Mesenchymal stem cell (in vitro differentiated cells and primary cell): ENCODE measurements at regions not wholly inside any gene's neighbourhood (a gene's known extent, or its start where the extent isn't known, plus 50 kb on each side); places are given as distances from the start of the nearest gene placed in this dataset.
A peak's percentile ranks its signal among the peaks of the same experiment; 100 is the strongest.

Experiments used
- DNase-seq: peaks from one replicate; pipeline ENCODE4 v3.0.0-alpha.2; 2013
- H2AFZ ChIP-seq: one replicate; pipeline ENCODE4 v1.6.1; 2013; ENCODE audit warnings: low read depth, mild to moderate bottlenecking, control low read depth, inconsistent platforms, low read length, moderate library complexity
- H2AK5ac ChIP-seq: 2 replicates; pipeline ENCODE4 v1.6.1; 2013; ENCODE audit warnings: low read length, moderate library complexity, mild to moderate bottlenecking, inconsistent platforms; ENCODE audit not compliant: severe bottlenecking
- H2BK120ac ChIP-seq: one replicate; pipeline ENCODE4 v1.6.1; 2013; ENCODE audit warnings: low read depth, mild to moderate bottlenecking, inconsistent platforms, low read length, moderate library complexity
- H2BK12ac ChIP-seq, 2 experiments: one replicate each; pipeline ENCODE4 v1.6.1; 2013; ENCODE audit warnings: inconsistent platforms in 2 of 2, low read length in 2 of 2, mild to moderate bottlenecking in 2 of 2, moderate library complexity in 2 of 2, control low read depth in 1 of 2
- H2BK15ac ChIP-seq: one replicate; pipeline ENCODE4 v1.6.1; 2013; ENCODE audit warnings: mild to moderate bottlenecking, low read depth, inconsistent platforms; ENCODE audit not compliant: poor library complexity, severe bottlenecking
- H2BK5ac ChIP-seq: 2 replicates; pipeline ENCODE4 v1.6.1; 2013; ENCODE audit warnings: low read depth, mild to moderate bottlenecking, low read length, control low read depth, inconsistent platforms; ENCODE audit not compliant: poor library complexity, severe bottlenecking
- H3K14ac ChIP-seq, 2 experiments: one replicate each; pipeline ENCODE4 v1.6.1; 2013; ENCODE audit warnings: inconsistent platforms in 2 of 2, low read length in 2 of 2, control low read depth in 1 of 2, mild to moderate bottlenecking in 1 of 2, moderate library complexity in 1 of 2
- H3K18ac ChIP-seq, 2 experiments: one replicate each; pipeline ENCODE4 v1.6.1; 2013; ENCODE audit warnings: inconsistent platforms in 2 of 2, low read length in 2 of 2, control low read depth in 1 of 2, low read depth in 1 of 2, mild to moderate bottlenecking in 1 of 2
- H3K23ac ChIP-seq, 2 experiments: one replicate each; pipeline ENCODE4 v1.6.1; 2013; ENCODE audit warnings: inconsistent platforms in 2 of 2, low read length in 2 of 2, mild to moderate bottlenecking in 2 of 2, moderate library complexity in 2 of 2, control low read depth in 1 of 2
- H3K27ac ChIP-seq: 2 replicates; pipeline ENCODE4 v1.5.1; 2013; ENCODE audit warnings: mild to moderate bottlenecking, moderate library complexity, low read length, control low read depth, inconsistent platforms; ENCODE audit not compliant: poor library complexity, severe bottlenecking
- H3K27me3 ChIP-seq, 2 experiments: 2 replicates each; pipeline versions ENCODE4 v1.6.1 to v1.7.0; 2013; ENCODE audit warnings: low read length in 2 of 2, mild to moderate bottlenecking in 2 of 2, moderate library complexity in 2 of 2, control low read depth in 1 of 2, inconsistent platforms in 1 of 2; ENCODE audit not compliant: control insufficient read depth in 1 of 2, insufficient read depth in 1 of 2
- H3K36me3 ChIP-seq, 2 experiments: 2 replicates each; pipeline versions ENCODE4 v1.6.1 to v1.7.0; 2013; ENCODE audit warnings: low read length in 2 of 2, control low read depth in 1 of 2, inconsistent platforms in 1 of 2, low read depth in 1 of 2, mild to moderate bottlenecking in 1 of 2; ENCODE audit not compliant: insufficient read depth in 2 of 2, control insufficient read depth in 1 of 2
- H3K4ac ChIP-seq, 2 experiments: one replicate each; pipeline ENCODE4 v1.6.1; 2013; ENCODE audit warnings: inconsistent platforms in 2 of 2, low read length in 2 of 2, mild to moderate bottlenecking in 2 of 2, moderate library complexity in 2 of 2, control low read depth in 1 of 2, low read depth in 1 of 2
- H3K4me1 ChIP-seq: 2 replicates; pipeline ENCODE4 v1.6.1; 2013; ENCODE audit warnings: low read depth, low read length, control low read depth; ENCODE audit not compliant: control insufficient read depth, insufficient read depth
- H3K4me2 ChIP-seq: 2 replicates; pipeline ENCODE4 v1.6.1; 2013; ENCODE audit warnings: low read length, mild to moderate bottlenecking, inconsistent platforms; ENCODE audit not compliant: poor library complexity, severe bottlenecking
- H3K4me3 ChIP-seq, 2 experiments: 2 replicates each; pipeline versions ENCODE4 v1.5.1 to v1.7.0; 2013; ENCODE audit warnings: low read length in 2 of 2, mild to moderate bottlenecking in 2 of 2, control low read depth in 1 of 2, low read depth in 1 of 2; ENCODE audit not compliant: insufficient read depth in 1 of 2
- H3K79me1 ChIP-seq: replicated peaks from 2 replicates; pipeline ENCODE4 v1.6.1; 2013; ENCODE audit warnings: mild to moderate bottlenecking, control low read depth, low read length, inconsistent platforms; ENCODE audit not compliant: poor library complexity, severe bottlenecking
- H3K9ac ChIP-seq: 2 replicates; pipeline ENCODE4 v1.7.0; 2013; ENCODE audit warnings: mild to moderate bottlenecking, low read length, moderate library complexity
- H3K9me3 ChIP-seq: 2 replicates; pipeline ENCODE4 v1.7.0; 2013; ENCODE audit warnings: mild to moderate bottlenecking, low read length; ENCODE audit not compliant: control insufficient read depth
- H4K8ac ChIP-seq: one replicate; pipeline ENCODE4 v1.6.1; 2013; ENCODE audit warnings: inconsistent platforms, mild to moderate bottlenecking, low read length, moderate library complexity
- H4K91ac ChIP-seq: one replicate; pipeline ENCODE4 v1.6.1; 2013; ENCODE audit warnings: mild to moderate bottlenecking, low read length, inconsistent platforms
- WGBS: methylation state at CpG from one replicate; pipeline ENCODE4 v1.1.7; 2013; ENCODE audit warnings: mixed read lengths; 5-methylcytosine and 5-hydroxymethylcytosine counted together

GRCh38 chr2:199668645-199669044, 182.3 kb downstream of the FTCDNL1 start:
- 81% methylated on average over 3 of the region's 3 CpGs for WGBS
- no peak overlapping the region for H3K23ac ChIP-seq
- H3K14ac ChIP-seq: no peak overlapping the region
- H2AK5ac ChIP-seq: no peak overlapping the region
- no peak overlapping the region for H3K9ac ChIP-seq
- no peak overlapping the region for H3K4me2 ChIP-seq
- H3K4me1 ChIP-seq: no peaks in the 10 kb centered on the region
- no peak overlapping the region for H2BK12ac ChIP-seq
- H2AFZ ChIP-seq: no peak overlapping the region
- no peak overlapping the region for H3K27ac ChIP-seq
- H3K36me3 ChIP-seq: no peaks in the 10 kb centered on the region
- no peak overlapping the region for H3K4ac ChIP-seq
- no peak overlapping the region for H4K8ac ChIP-seq
- H3K79me1 ChIP-seq: no peaks in the 10 kb centered on the region
- no peak for DNase-seq
- H2BK15ac ChIP-seq: no peak overlapping the region
- H3K18ac ChIP-seq: no peak overlapping the region
- no peaks in the 10 kb centered on the region for H3K9me3 ChIP-seq
- H3K27me3 ChIP-seq: peaks cover 0 to 7% of the 10 kb centered on the region in 2 experiments
- no peak overlapping the region for H4K91ac ChIP-seq
- no peak overlapping the region for H3K4me3 ChIP-seq
- H2BK120ac ChIP-seq: no peak overlapping the region
- H2BK5ac ChIP-seq: no peak overlapping the region

- no peak overlapping the region for H3K4ac ChIP-seq
- no peak overlapping the region for H3K27ac ChIP-seq
- H2BK5ac ChIP-seq: no peak overlapping the region
- WGBS: 50% methylated on average over 1 of the region's 6 CpGs
- H3K27me3 ChIP-seq: no peaks in the 10 kb centered on the region
- no peak overlapping the region for H2AK5ac ChIP-seq
- H3K4me1 ChIP-seq: peaks cover 5% of the 10 kb centered on the region
- H3K9me3 ChIP-seq: no peaks in the 10 kb centered on the region
- no peak overlapping the region for H3K14ac ChIP-seq
- no peak overlapping the region for H2BK15ac ChIP-seq
- H3K9ac ChIP-seq: no peak overlapping the region
- H2BK12ac ChIP-seq: no peak overlapping the region
- H2BK120ac ChIP-seq: no peak overlapping the region
- H4K8ac ChIP-seq: no peak overlapping the region
- H3K4me3 ChIP-seq: no peak overlapping the region
- H2AFZ ChIP-seq: no peak overlapping the region
- H4K91ac ChIP-seq: no peak overlapping the region
- H3K36me3 ChIP-seq: no peaks in the 10 kb centered on the region
- H3K79me1 ChIP-seq: no peaks in the 10 kb centered on the region
- no peak overlapping the region for H3K4me2 ChIP-seq
- H3K23ac ChIP-seq: no peak overlapping the region
- no peak overlapping the region for H3K18ac ChIP-seq
- DNase-seq: no peak
These were observed 187.8 kb downstream of the FTCDNL1 start for GRCh38 chr2:199663157-199663556.

- Histone ChIP-seq H2AFZ (peak overlapping the region; percentile 42), H3K4ac (no peak overlapping the region), H3K4me3 (no peak overlapping the region), H3K18ac (no peak overlapping the region), H3K9me3 (no peaks in the 10 kb centered on the region), H2BK12ac (no peak overlapping the region), H3K27ac (no peak overlapping the region), H3K14ac (no peak overlapping the region), H3K9ac (no peak overlapping the region), H2BK120ac (no peak overlapping the region), H3K79me1 (no peaks in the 10 kb centered on the region), H4K8ac (no peak overlapping the region), H2AK5ac (no peak overlapping the region), H4K91ac (no peak overlapping the region), H2BK5ac (no peak overlapping the region), H3K4me2 (no peak overlapping the region), H3K23ac (peak overlapping the region in 1 of 2 experiments; percentile 52), H3K4me1 (peaks cover 5% of the 10 kb centered on the region), H3K36me3 (no peaks in the 10 kb centered on the region), H2BK15ac (no peak overlapping the region), H3K27me3 (no peaks in the 10 kb centered on the region)
- WGBS: 64% methylated on average over 8 of the region's 8 CpGs
- no peak for DNase-seq
These were observed 188.7 kb downstream of the FTCDNL1 start for GRCh38 chr2:199662255-199662654.

- DNase-seq: no peak
These were observed 190.8 kb downstream of the FTCDNL1 start for GRCh38 chr2:199660167-199660566.

More at GRCh38 chr2:199660167-199660566, 190.8 kb downstream of the FTCDNL1 start:
- H3K4me2 ChIP-seq: no peak overlapping the region
- H2BK120ac ChIP-seq: no peak overlapping the region
- H2BK12ac ChIP-seq: no peak overlapping the region
- H4K8ac ChIP-seq: no peak overlapping the region
- H3K27ac ChIP-seq: no peak overlapping the region
- peaks cover 5% of the 10 kb centered on the region for H3K4me1 ChIP-seq
- H4K91ac ChIP-seq: no peak overlapping the region
- WGBS: over 99% methylated on average over 15 of the region's 15 CpGs
- no peak overlapping the region for H3K4me3 ChIP-seq
- no peaks in the 10 kb centered on the region for H3K27me3 ChIP-seq
- no peaks in the 10 kb centered on the region for H3K36me3 ChIP-seq
- H3K9me3 ChIP-seq: no peaks in the 10 kb centered on the region
- no peak overlapping the region for H3K4ac ChIP-seq
- H3K79me1 ChIP-seq: no peaks in the 10 kb centered on the region
- no peak overlapping the region for H2BK5ac ChIP-seq
- H3K18ac ChIP-seq: no peak overlapping the region
- no peak overlapping the region for H3K14ac ChIP-seq
- H2AFZ ChIP-seq: no peak overlapping the region
- no peak overlapping the region for H2AK5ac ChIP-seq
- H2BK15ac ChIP-seq: no peak overlapping the region
- H3K9ac ChIP-seq: no peak overlapping the region
- H3K23ac ChIP-seq: no peak overlapping the region
